NCI-H1105 treated with DMSO at 0.1 percent for 48 hours (cell line): ENCODE measurements at regions not wholly inside any gene's neighbourhood (a gene's known extent, or its start where the extent isn't known, plus 50 kb on each side); places are given as distances from the start of the nearest gene placed in this dataset.

Experiments
- DNase-seq: peaks from one replicate; lab custom pipeline; 2025; lab: John Stamatoyannopoulos, UW

DNA sequence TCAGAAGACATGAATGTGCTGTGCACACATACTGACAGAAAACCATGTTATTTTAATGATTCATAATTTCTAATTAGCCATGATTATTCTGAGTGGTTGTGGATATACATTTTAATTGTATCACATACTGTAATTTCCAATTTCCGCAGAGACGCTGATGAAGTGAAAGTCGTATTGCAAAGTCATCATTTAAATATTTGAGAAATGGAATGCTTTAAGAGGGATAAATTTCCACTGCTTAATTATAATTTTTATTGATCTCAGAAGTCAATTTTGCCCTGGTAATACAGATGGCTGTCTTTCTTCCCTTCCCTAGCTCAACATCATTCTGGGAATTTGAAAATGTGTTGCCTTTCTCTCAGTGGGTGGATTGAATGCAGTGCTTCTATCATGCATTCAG, 819.3 kb downstream of the ROBO2 start:
- no peak for DNase-seq

DNA sequence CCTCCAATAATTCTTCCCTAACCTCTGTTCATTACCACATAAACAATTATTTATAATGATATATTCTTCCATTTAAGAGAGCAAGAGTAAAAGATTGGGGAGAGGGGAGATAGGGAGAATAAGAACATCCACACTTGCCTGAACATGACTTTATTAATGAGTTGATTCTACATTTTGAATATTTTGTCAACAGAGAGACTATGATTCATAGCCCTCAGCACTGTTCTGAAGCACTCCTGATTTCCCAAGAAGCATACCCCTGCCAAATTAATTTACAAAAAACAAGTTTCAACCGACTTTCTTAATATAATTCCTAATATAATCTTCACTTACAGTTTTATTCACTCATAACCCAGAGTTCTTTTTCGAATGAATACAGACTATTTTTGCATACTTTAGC, 828.8 kb downstream of the ROBO2 start:
- DNase-seq: peak; percentile 2

DNA sequence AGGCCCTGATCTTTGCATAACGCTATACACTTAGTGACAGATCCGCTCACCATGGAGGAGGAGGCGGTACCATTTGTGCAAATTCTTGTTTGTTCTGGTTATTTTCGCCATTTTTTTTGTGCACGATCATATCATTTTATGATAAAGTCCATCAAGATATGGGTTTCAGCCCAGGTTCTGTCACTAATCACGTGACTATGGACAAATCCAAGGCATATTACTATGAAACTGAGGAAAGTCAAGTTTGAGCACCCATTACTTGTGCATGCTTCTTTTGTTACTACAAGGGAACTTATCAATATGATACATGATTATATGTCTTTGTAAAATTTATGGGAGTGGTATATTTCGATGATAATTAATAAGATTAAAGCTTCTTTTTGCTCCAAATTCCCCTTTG, 829.5 kb downstream of the ROBO2 start:
- no peak for DNase-seq

DNA sequence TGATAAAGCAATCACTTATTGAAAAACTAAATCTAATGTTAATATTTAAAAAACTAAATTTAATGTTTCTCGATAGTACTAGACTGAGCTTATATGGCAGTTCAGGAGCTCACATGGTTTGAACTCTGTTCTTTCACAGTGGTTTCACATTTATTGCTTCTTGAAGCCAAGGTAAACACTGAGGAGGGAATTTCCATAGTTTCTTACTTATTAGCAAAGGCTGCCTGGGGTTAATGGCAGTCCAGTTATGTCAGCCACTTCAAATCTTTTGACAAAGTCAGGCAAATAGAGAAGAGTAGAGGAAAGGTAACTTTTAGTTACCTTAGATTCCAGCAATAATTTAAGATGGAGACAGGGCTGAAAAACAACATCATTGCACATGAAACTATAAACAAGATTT, 831.5 kb downstream of the ROBO2 start:
- no peak for DNase-seq

DNA sequence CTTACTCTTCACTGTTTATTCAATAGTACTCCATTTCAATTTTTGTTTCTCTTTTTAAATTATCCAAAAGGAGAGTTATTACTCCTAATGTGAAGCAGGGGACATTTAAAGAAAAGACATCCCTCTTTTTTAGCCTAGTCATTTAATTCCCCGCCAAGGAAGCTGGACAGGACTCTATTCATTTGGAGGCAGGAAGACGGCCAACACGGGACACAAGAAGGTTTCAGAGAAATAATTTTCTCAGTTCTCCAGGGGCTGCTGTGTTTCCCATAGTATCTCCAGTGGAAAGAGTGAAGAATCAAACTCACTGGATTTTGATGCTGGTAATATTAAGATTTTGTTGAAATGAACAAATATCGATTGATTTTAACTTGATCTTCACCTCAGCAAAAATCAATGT, 833.7 kb downstream of the ROBO2 start:
- no peak for DNase-seq

DNA sequence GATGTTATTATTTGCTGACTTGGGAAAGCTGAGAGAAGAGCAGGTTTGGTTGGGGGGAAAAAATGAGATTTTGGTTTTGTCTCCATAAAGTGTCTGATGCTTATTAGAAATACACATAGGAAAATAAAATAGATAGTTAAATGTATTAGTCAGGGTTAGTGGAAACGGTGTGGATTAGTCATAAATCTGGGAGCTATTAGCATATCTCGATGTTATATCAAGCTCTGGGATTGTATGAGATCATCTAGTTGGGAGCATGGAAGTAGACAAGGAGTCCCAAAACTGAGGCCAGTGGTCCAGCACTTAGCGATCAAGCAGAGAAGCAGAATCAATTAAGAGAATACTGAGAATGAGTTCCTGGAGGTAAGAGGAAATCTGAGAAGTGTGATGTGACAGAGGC, 845.5 kb downstream of the ROBO2 start:
- no peak for DNase-seq

- DNase-seq: no peak
These were observed 847.7 kb downstream of the ROBO2 start for GRCh38 chr3:77887611-77888010.

GRCh38 chr3:77889616-77890015, 849.7 kb downstream of the ROBO2 start:
- DNase-seq: no peak

DNA sequence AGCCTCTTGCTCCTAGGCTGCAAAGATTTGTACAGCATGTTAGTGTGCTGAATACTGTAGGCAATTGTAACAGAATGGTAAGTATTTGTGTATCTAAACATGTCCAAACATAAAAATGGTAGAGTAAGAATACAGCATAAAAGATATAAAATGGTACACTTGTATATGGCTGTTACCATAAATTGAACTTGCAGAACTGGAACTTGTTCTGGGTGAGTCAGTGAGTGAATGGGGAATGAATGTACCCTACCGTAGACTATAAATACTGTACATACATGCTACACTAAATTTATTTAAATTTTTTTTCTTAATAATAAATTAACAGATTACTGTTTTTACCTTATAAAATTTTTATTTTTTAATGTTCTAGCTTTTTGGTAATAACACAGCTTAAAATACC, 858.7 kb downstream of the ROBO2 start:
- no peak for DNase-seq

- DNase-seq: no peak
These were observed 862.8 kb downstream of the ROBO2 start for GRCh38 chr3:77902675-77903074.

DNA sequence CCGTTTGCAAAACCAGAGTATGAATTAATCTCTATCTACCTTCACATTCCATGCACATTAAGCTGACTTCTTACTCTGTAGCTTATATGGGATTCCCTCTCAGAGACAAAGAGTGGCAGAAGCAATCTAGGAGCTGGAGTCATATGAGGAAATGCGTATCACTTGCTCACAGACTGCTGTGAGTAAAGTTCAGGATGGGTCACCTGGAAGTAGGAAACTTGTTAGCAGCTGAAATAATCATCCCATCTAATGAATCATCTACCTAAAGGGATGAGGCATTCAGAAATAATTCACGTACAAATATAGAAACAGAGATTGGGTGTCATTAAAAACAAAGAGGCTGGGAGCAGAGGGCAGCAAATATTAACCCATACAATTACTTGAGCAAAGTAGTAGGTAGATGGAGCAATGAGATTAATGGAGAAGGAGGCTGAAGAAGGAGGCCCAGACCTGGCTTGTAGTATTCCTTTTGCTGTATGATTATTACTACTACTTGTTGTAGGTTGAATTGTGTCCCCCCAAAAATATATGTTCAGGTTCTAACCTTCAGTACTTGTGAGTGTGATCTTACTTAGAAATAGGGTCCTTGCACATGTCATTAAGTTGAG, 866.3 kb downstream of the ROBO2 start:
- DNase-seq: no peak

DNA sequence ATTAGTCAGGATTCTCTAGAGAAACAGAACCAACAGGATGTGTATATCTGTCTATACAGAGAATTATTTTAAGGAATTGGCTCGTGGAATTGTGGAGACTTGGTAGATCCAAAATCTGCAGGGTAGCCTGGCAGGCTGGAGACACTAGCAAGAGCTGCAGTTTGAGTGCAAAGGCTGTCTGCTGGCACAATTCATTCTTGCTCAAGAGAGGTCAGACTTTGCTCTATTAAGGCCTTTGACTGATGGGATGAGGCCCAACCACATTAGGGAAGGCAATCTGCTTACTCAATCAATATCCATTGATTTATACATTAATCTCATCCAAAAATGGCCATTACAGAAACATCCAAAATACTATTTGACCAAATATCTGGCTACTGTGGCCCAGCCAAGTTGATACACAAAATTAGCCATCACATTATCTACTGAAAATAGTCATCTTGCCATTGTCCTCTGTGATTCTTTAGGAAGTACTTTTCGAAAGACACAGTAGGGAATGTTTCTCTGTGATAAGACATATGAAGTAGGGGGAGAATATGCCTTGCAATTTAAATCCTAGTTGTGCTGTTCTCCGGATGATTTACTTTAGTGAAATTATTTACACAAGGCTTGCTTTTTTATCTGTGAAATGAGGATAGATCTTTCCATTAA, 873.8 kb downstream of the ROBO2 start:
- DNase-seq: no peak

- no peak for DNase-seq
These were observed 875.4 kb downstream of the ROBO2 start for GRCh38 chr3:77915336-77915735.

DNA sequence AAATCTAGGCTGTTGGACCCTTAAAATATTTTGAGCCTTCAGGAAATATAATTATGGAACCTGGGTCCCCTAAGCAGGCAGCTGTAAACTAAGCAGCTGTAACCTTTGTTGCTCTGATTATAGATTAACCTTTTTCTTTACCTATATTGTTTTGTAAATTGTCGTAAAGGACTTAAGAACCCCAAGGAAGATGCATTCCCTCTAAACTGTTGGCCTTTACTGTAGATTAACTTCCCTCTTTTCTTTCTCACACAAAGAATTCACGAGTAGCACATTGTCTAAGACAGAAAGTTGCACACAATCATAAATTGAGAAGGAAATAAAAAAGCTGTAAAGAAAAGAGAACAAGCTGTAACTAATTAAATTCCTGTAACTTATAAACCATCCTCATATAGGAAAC, 877.3 kb downstream of the ROBO2 start:
- no peak for DNase-seq

DNA sequence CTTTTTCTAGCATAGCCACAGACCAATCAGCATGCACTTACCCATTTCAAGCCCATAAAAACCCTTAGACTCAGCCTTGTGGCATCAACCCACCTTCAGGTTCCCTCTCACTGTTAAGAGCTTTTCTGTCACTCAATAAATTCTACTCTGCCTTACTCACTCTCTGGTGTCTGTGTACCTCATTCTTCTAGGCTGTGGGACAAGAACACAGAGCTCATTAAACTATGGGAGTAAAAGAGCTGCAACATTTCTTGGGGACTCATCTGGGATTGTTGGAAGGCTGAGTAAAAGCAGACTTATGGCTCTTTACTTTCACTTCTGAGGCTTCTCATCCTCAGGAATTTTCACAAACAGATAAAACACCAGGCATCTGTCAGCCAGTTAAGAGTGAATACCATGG, 879.3 kb downstream of the ROBO2 start:
- no peak for DNase-seq

- DNase-seq: peak; percentile 20
These were observed 891.5 kb downstream of the ROBO2 start for GRCh38 chr3:77931255-77932009.

DNA sequence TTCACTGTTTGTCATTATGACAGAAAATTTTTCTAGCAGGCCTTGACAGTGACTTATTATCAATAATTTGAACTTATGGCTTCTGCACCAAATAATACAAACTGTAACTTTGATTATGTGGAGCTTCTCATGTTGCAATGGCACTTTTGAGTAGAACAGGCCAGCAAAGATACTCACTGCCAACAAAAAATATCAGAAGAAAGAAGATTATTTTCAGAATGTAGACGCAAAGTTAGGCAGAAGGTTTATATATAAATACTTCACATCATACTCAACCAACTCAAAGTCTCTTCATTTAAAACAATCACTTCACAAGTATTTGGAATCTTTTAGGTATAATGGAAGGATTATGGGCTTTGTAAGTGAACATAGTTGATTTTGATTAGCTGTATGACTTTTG, 893.0 kb downstream of the ROBO2 start:
- no peak for DNase-seq

DNA sequence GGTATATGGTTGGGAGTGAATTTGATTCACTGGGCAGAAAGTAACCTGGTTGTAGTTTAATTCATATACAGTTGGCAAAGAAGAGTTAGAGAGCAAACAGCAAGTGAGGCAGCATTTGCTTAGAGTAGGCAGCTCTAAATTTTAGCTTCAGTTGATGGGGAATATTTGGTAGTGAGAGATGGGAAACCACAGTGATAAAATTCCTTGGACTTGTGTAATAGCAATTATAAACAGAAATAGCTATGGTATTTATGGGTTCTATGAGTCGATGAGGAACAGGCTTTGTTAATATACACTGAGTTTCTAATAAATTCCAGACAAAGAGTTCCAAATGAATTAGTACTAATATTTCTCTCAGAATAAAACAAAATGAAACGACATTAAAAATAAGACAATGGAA, 894.0 kb downstream of the ROBO2 start:
- no peak for DNase-seq

GRCh38 chr3:77935418-77935817, 895.5 kb downstream of the ROBO2 start:
- DNase-seq: no peak

- DNase-seq: no peak
These were observed 899.8 kb downstream of the ROBO2 start for GRCh38 chr3:77939726-77940125.

- no peak for DNase-seq
These were observed 903.7 kb downstream of the ROBO2 start for GRCh38 chr3:77943598-77943997.

GRCh38 chr3:77945320-77945719, 905.4 kb downstream of the ROBO2 start:
- DNase-seq: no peak

DNA sequence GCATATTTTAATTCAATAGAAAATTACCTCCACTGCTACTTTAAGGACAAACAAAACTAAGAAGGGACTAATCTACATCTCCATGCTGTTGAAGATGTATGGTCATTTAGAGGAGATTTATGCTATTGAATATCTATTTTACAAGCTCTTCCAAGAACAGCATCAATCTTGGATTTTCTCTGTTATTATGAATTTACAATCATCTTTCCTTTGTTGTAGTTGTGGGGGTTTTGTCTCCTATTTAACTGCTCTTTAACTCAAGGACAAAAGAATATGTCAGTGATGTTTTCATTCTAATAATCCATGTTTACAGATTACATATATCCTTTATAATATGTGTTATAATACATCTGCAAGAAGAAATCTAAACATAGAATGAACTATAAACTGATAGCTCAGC, 907.8 kb downstream of the ROBO2 start:
- no peak for DNase-seq

GRCh38 chr3:77967621-77968020, 927.7 kb downstream of the ROBO2 start:
- no peak for DNase-seq
